GM18520 (cell line): ENCODE measurements at regions not wholly inside any gene's neighbourhood (a gene's known extent, or its start where the extent isn't known, plus 50 kb on each side); places are given as distances from the start of the nearest gene placed in this dataset.
"Not testable (repeated sequence)": the region's sequence is repeated elsewhere in the genome, so short reads cannot be mapped to it uniquely, and the experiment has no call there.

Experiments
- ATAC-seq: cut with Tn5 transposase; IDR thresholded peaks from one replicate; pipeline ENCODE4 v1.9.1; 2021; ENCODE audit not compliant: unreplicated experiment

DNA sequence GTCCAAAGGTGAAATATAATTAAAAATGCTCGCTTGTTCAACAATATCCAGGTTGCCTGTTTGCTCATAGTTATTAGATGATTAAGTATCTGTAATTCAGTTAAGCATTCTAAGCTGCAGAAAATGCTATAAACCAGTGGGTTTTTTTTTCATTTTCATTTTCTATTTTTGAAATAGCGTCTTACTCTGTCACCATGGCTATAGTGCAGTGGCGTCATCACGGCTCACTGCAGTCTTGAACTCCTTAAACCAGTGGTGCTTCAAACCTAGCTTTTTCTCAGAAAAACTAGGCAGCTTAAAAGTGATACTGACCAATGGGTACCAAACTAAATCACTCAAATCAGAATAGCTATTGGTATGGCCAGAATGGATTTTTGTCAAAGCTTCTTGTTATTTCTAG, 925.2 kb downstream of the TSN start:
- ATAC-seq = no peak

DNA sequence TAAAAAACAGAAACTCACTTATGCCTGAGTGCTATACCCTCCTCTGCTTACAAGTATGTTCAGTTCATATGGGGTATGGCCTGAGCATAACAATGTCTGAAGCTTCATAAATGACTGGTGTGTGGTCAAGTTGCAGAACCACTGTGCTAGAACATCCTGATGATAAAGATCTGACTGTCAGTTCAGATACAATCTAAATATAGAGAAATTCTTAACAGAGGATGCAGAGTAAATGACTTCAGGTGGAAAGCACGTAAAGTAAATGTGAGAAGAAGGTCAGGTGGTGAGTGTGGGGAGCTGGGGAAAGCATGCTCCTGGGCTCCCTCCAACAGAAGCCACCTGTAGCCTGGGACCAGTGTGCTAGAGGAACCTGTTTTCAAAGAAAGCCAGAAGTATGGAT, 926.2 kb downstream of the TSN start:
- peak; percentile 73 for ATAC-seq

- no peak for ATAC-seq
These were observed 926.9 kb downstream of the TSN start for GRCh38 chr2:122682356-122682755.

DNA sequence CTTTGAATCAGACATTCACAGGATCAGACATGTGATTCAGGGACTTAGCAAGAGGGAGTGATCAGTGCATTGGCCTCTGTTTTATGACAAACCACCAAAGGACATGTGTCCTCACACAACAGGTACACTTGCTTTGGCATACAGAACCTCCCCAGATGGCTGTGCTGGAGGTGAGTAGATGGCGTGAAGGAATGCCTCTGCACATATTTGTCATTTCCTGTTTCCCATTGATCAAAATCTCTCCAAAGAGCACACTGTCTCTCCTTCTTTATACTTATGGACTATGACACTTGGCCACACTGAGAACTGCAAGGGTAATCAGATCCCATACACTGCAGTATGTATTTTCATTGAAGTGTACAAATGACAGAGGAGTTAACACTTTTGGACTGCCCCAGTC, 927.6 kb downstream of the TSN start:
- no peak for ATAC-seq

- no peak for ATAC-seq
These were observed 937.1 kb downstream of the TSN start for GRCh38 chr2:122692400-122693083.

DNA sequence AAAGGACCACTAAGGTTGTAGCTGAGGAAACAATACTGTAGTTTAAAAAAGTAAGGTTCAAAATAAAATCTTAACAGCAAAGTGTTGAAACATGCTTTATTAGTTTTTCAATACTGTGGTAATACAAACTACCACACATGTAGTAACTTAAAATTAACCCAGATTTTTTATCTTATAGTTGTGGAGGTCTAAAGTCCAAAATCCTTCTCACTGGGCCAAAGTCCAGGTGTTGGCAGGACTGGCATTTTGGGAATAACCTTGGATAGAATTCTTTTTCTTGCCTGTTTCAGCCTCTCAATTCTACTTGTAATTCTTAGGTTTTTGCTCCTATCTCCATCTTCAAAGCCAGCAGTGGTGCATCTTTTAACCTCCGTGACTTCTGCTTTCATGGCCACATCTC, 942.0 kb downstream of the TSN start:
- no peak for ATAC-seq

- ATAC-seq = no peak
These were observed 948.2 kb downstream of the TSN start for GRCh38 chr2:122703676-122704075.

- peak; percentile 51 for ATAC-seq
These were observed 948.7 kb downstream of the TSN start for GRCh38 chr2:122704109-122704563.

- ATAC-seq = no peak
These were observed 950.3 kb downstream of the TSN start for GRCh38 chr2:122705746-122706145.

GRCh38 chr2:122706757-122707223, 951.3 kb downstream of the TSN start:
- no peak for ATAC-seq

GRCh38 chr2:122707224-122707824, 951.9 kb downstream of the TSN start:
- peak; percentile 57 for ATAC-seq

- no peak for ATAC-seq
These were observed 954.6 kb downstream of the TSN start for GRCh38 chr2:122710049-122710448.

GRCh38 chr2:122713800-122714199, 958.3 kb downstream of the TSN start:
- ATAC-seq = no peak

DNA sequence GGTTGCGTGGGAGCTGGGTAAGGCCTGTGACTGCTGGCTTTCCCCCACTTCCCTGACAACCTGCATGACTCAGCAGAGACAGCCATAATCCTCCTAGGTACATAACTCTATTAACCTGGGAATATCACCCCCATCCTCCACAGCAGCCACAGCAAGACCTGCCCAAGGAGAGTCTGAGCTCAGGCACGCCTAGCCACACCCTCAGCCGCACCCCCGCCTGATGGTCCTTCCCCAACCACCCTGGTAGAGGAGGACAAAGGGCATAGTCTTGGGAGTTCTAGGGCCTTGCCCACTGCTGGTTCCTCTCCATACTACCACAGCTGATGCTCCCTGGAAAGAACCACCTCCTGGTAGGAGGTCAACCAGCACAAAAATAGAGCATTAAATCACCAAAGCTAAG, 965.4 kb downstream of the TSN start:
- not testable (repeated sequence) for ATAC-seq

GRCh38 chr2:122734766-122735424, 979.4 kb downstream of the TSN start:
- ATAC-seq = no peak

- ATAC-seq = no peak
These were observed 980.8 kb downstream of the TSN start for GRCh38 chr2:122736279-122736678.

DNA sequence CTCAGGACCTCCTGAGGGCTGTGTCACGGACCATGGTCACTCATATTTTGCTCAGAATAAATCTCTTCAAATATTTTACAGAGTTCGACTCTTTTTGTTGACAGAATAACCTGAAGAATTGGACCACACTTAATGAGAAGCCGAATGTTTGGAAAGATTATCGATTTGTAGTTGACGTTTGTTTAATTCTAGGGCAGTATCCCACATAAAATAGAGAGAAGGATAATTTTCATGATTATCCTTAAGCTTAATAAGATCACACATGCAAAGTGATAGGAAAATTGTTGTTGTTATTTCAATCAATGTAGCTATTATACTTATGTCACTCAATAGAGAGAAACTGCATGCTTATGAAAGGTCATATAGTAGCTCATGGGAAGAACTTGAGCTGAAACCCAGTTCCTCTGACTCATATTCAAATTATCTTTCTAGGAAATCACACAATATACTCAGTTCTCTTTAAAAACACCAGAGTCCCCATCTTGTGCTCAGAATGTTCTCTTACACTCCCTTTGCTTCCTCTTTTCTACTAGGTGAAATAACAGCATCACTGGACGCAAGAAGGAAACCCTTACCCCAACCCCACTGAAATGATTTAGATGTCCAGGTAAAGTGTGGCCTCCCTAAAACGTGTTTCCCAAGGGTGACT, 982.1 kb downstream of the TSN start:
- ATAC-seq = peak; percentile 85

GRCh38 chr2:122739732-122740593, 984.5 kb downstream of the TSN start:
- ATAC-seq = peak; percentile 39

DNA sequence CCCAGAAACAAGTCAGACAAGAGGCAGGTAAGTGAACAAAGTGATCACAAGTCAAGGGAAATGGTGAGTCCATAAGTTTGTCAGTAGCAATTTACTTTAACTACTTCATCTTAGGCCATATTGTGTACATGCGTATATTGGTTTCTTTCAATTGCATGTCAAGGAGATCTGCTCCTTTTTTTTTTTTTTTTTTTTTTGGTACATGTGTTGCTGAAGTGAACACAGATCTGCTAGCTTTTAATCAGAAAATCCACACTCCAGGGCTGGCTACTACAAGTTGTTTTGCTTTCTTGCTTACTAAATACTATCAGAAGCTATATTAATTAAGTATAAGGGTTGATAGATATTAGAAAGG, 985.1 kb downstream of the TSN start:
- ATAC-seq = no peak

DNA sequence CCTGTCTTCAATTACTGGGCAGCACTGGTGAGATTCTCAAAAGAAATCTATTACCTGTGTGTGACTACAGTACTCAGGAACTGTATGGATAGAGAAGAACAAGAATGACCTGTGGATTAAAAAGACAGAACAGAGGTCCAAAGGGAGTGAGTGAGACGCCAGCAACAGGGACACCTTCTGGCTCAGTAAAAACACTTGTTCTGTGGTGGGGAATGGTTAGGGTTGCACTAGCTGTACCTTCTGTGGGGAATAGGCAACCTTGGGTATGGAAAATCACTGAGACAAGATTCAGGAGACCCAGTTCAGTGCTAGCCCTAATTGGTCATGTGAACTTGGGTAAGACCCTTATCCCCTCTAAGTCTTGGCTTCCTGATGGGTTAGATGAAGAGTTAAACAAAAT, 986.0 kb downstream of the TSN start:
- no peak for ATAC-seq
